ENCODE measurements at regions not wholly inside any gene's neighbourhood (a gene's known extent, or its start where the extent isn't known, plus 50 kb on each side); places are given as distances from the start of the nearest gene placed in this dataset.

- no peak for TF ChIP-seq CTCF (IDR thresholded peaks at IDR 0.05)
- TF ChIP-seq HMGXB4 (CRISPR knock-in tag; IDR thresholded peaks at IDR 0.05): no peak
These were observed 56.8 kb upstream of the INSYN1 start for GRCh38 chr15:73809728-73810501.

All from WTC11 (cell line).